Choroid plexus epithelial cell (primary cell): ENCODE measurements at regions not wholly inside any gene's neighbourhood (a gene's known extent, or its start where the extent isn't known, plus 50 kb on each side); places are given as distances from the start of the nearest gene placed in this dataset.

Source experiments
- DNase-seq: peaks from one replicate; pipeline ENCODE4 v3.0.0-alpha.2; 2010; ENCODE audit warnings: low read depth
- H3K4me3 ChIP-seq: 2 replicates; pipeline ENCODE4 v1.5.1; 2011; ENCODE audit warnings: low read depth, mild to moderate bottlenecking, control low read depth, low read length, moderate library complexity
- CTCF ChIP-seq: conservative IDR thresholded peaks from 2 replicates; pipeline ENCODE4 v1.5.1; 2011; ENCODE audit warnings: low read depth, mild to moderate bottlenecking, control low read depth, inconsistent platforms, low read length, moderate library complexity

GRCh38 chr4:126890994-126891393, 741.8 kb upstream of the INTU start:
- H3K4me3 ChIP-seq: no peak overlapping the region
- DNase-seq: peak; percentile 55
- TF ChIP-seq CTCF: no peak

- no peak for TF ChIP-seq CTCF
- DNase-seq: no peak
- H3K4me3 ChIP-seq: no peak overlapping the region
Measured at GRCh38 chr4:126894963-126895362, 737.8 kb upstream of the INTU start.

- DNase-seq: peak; percentile 26
- no peak overlapping the region for H3K4me3 ChIP-seq
- TF ChIP-seq CTCF: no peak
Measured at GRCh38 chr4:126895988-126896570, 736.7 kb upstream of the INTU start.

- DNase-seq: no peak
- TF ChIP-seq CTCF: no peak
- H3K4me3 ChIP-seq: no peak overlapping the region
Measured at GRCh38 chr4:126897038-126897437, 735.7 kb upstream of the INTU start.

- no peak for DNase-seq
- no peak overlapping the region for H3K4me3 ChIP-seq
- no peak for TF ChIP-seq CTCF
Measured at GRCh38 chr4:126898815-126899214, 733.9 kb upstream of the INTU start.

- no peak overlapping the region for H3K4me3 ChIP-seq
- TF ChIP-seq CTCF: no peak
- DNase-seq: peak; percentile 77
Measured at GRCh38 chr4:126899331-126899801, 733.4 kb upstream of the INTU start.

GRCh38 chr4:126906466-126906865, 726.3 kb upstream of the INTU start:
- DNase-seq: no peak
- TF ChIP-seq CTCF: no peak
- no peak overlapping the region for H3K4me3 ChIP-seq
